ENCODE measurements at regions not wholly inside any gene's neighbourhood (a gene's known extent, or its start where the extent isn't known, plus 50 kb on each side); places are given as distances from the start of the nearest gene placed in this dataset.
"Not testable (repeated sequence)": the region's sequence is repeated elsewhere in the genome, so short reads cannot be mapped to it uniquely, and the experiment has no call there.

GRCh38 chr13:54733639-54734038 lies 1705.0 kb downstream of the OLFM4 start:
- TF ChIP-seq CTCF (IDR thresholded peaks at IDR 0.05) (no peak), POLR2A (IDR thresholded peaks at IDR 0.05) (no peak)
- no peaks in the 10 kb centered on the region for H3K4me1 ChIP-seq
- H3K27me3 ChIP-seq = no peaks in the 10 kb centered on the region
- no peak overlapping the region for H3K27ac ChIP-seq
- no peaks in the 10 kb centered on the region for H3K36me3 ChIP-seq
- 57 to 60% methylated on average over 5 of the region's 5 CpGs for WGBS, 2 donors
- H3K4me3 ChIP-seq (replicated peaks in 1 of 3) = no peak overlapping the region
- DNase-seq = no peak
- intact Hi-C loops (cut with DNase I) = no loop called here
- H3K9me3 ChIP-seq = no peaks in the 10 kb centered on the region

- H3K27ac ChIP-seq; intact Hi-C loops (cut with DNase I); H3K4me1 ChIP-seq; H3K36me3 ChIP-seq; DNase-seq; H3K4me3 ChIP-seq (replicated peaks in 1 of 3); H3K9me3 ChIP-seq; H3K27me3 ChIP-seq: not testable (repeated sequence)
- 95% methylated on average over 12 to 21 of the region's 21 CpGs for WGBS, 2 donors
These were observed 1708.6 kb downstream of the OLFM4 start for GRCh38 chr13:54737211-54737610.

GRCh38 chr13:54742984-54743383 lies 1714.4 kb downstream of the OLFM4 start:
- no peaks in the 10 kb centered on the region for H3K9me3 ChIP-seq
- H3K36me3 ChIP-seq = no peaks in the 10 kb centered on the region
- no peak overlapping the region for H3K4me3 ChIP-seq (replicated peaks in 1 of 3)
- H3K27ac ChIP-seq = no peak overlapping the region
- no peak for TF ChIP-seq POLR2A (IDR thresholded peaks at IDR 0.05)
- TF ChIP-seq CTCF (IDR thresholded peaks at IDR 0.05) = no peak
- DNase-seq = no peak
- H3K27me3 ChIP-seq = no peaks in the 10 kb centered on the region
- intact Hi-C loops (cut with DNase I) = no loop called here
- no peaks in the 10 kb centered on the region for H3K4me1 ChIP-seq

- H3K27ac ChIP-seq = no peak overlapping the region
- H3K9me3 ChIP-seq = no peaks in the 10 kb centered on the region
- intact Hi-C loops (cut with DNase I) = no loop called here
- H3K4me3 ChIP-seq (replicated peaks in 1 of 3) = no peak overlapping the region
- no peaks in the 10 kb centered on the region for H3K4me1 ChIP-seq
- no peaks in the 10 kb centered on the region for H3K36me3 ChIP-seq
- H3K27me3 ChIP-seq = no peaks in the 10 kb centered on the region
- TF ChIP-seq CTCF (IDR thresholded peaks at IDR 0.05) (no peak), POLR2A (IDR thresholded peaks at IDR 0.05) (no peak)
- no peak for DNase-seq
These were observed 1716.1 kb downstream of the OLFM4 start for GRCh38 chr13:54744747-54745146.

GRCh38 chr13:54750521-54750920 lies 1721.9 kb downstream of the OLFM4 start:
- DNase-seq = peak; percentile 16 to 61
- Histone ChIP-seq H3K9me3 (no peaks in the 10 kb centered on the region), H3K27ac (no peak overlapping the region), H3K36me3 (no peaks in the 10 kb centered on the region), H3K4me3 (replicated peaks in 1 of 3) (no peak overlapping the region), H3K4me1 (no peaks in the 10 kb centered on the region), H3K27me3 (no peaks in the 10 kb centered on the region)
- TF ChIP-seq CTCF (IDR thresholded peaks at IDR 0.05) = no peak
- no peak for TF ChIP-seq POLR2A (IDR thresholded peaks at IDR 0.05)
- intact Hi-C loops (cut with DNase I) = no loop called here
- 55 to 62% methylated on average over 3 of the region's 3 CpGs for WGBS, 2 donors

- Histone ChIP-seq H3K4me3 (replicated peaks in 1 of 3) (no peak overlapping the region), H3K27ac (no peak overlapping the region), H3K27me3 (no peaks in the 10 kb centered on the region), H3K36me3 (no peaks in the 10 kb centered on the region), H3K4me1 (no peaks in the 10 kb centered on the region), H3K9me3 (no peaks in the 10 kb centered on the region)
- no peak for DNase-seq
- intact Hi-C loops (cut with DNase I) = no loop called here
- no peak for TF ChIP-seq POLR2A (IDR thresholded peaks at IDR 0.05)
- no peak for TF ChIP-seq CTCF (IDR thresholded peaks at IDR 0.05)
These were observed 1730.2 kb downstream of the OLFM4 start for GRCh38 chr13:54758795-54759194.

All from thyroid gland (tissue), 4 donors.